ENCODE measurements at regions not wholly inside any gene's neighbourhood (a gene's known extent, or its start where the extent isn't known, plus 50 kb on each side); places are given as distances from the start of the nearest gene placed in this dataset.

DNA sequence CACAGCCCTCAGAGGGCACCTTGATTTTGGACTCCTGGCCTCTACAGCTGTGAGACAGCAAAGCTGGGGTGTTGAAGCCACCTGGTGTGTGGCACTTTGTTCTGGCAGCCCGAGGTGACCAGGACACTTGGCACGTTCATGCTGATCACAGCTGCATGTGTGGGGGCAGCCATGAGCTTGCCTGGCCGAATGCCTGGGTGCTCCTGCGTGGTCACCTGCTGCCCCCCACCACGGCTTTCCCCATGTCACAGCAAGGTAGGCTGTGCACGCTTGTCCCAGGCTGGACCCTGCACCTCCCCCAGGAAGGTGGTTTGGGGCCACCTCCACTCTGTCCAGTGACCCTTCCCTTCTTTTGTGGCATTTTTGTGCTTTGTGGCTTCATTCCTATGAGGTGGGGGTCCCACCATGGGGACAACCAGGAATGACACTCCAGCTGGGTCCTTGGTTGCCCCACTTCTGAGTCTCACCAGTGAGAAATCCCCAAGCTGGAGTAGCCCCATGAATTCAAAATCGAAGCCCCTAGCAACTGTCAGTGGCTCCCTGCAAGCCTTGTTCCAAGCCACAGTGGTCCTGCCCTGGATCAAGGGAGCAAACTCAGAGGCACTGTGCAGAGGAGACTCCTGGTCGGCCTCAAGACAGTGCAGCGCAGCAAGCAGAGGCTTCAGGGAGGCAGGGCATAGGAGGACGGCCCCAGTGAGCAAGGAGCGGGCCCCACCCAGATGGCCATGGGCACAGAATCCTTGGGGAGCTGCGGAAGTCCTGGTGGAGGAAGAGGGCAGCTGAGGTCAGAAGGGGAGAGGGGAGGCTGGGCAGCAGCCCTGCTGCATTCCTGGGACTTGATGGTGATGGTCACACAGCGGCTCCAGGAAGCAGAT lies 121.4 kb upstream of the HS6ST1 start:
- DNase-seq = no peak

DNA sequence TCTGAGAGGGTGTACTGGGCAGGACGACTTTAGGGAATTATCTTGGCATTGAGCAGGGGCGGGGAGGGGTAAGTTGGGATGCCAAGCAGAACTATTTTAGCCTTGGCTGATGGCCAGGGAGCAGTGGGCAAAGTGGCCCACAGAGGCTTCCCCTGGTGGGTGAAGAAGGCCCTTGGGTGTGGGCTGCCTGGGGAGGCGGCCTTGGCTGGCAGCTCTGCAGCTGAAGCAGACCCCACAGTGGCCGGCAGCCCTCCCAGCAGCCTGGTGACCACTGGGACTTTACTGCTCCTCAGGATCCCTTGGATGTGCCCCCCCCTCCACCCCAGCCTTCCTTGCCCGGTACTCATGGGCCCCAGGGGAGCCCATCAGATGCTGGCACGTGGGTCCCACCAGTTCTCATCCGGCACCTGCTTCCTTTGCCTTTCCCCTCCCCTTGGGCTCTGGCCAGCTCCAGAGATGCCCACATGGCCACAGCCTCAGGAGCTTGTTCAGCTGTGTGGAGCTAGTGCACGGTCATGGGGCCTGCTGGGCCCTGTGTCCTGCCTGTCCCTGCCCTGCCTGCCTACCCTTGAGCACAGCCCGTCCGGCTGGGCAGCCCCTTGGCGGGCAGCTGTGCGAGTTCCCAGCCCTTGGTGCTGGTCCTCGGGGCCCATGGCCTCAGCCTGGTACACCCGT lies 122.1 kb upstream of the HS6ST1 start:
- DNase-seq = no peak

DNA sequence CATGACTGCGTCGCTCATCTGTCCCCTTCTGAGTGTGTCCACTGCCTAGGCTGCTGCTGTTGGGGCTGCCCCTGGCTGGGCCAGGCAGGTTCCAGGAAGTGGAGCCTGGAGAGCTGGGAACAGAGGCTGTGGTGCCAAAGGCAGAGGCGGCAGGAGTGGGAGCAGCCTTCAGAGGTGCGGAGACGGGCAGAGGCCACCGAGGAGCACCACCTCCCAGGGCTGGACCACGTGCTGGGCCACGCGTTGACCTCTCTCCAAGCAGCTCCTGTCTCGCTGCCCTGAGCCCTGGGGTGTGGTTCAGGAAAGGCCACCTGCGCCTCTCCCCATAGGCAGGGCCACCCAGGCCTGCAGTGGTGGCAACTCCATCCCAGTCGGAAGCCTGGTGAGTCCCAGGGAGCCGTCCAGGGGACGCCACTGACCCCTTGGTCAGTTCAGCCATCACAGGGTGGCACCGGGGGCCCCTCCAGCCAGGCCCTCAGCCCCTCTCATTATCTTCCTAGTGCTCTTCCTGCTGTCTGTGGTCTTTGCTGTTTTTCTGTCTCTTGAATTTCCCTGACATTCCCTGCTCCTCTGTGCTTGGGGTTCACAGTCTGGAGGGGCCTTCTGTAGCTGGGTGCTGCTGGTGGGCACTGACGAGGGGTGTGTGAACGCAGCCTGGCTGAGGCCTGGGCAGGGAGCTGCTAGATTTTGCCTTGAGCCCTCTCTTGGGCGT lies 122.8 kb upstream of the HS6ST1 start:
- DNase-seq = no peak

DNA sequence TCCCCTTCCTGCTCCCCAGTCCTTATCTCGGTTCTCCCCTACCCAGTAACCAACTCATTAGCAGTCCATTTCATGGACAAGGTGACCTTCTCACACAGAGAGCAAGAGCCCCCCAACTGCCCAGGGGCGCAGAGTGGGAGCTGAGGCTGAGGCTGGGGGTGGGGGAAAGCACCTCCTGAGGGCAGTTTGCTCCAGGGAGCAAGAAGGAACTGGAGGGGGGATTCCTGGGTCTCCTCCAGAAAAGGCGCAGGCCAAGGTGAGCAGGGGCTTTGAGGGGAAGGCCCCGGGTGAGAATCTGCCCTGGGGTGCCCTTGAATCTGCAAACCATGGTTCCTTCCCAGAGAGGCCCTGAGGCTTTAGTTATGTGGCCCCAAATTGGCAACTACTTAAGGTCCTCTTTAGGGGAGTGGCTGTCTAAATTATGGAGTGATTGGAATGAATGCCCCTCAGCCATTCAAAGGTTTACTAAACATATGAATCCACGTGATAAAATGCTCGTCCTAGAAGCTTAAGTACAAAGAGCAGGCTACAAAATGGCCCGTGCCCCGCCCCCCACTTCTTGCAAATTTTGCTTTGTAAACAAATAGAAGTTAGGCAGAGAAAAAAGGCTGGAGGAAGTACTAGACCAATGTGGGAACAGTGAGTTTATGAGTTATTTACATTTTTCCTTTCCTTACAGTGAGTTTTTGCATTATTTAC lies 123.5 kb upstream of the HS6ST1 start:
- no peak for DNase-seq

DNA sequence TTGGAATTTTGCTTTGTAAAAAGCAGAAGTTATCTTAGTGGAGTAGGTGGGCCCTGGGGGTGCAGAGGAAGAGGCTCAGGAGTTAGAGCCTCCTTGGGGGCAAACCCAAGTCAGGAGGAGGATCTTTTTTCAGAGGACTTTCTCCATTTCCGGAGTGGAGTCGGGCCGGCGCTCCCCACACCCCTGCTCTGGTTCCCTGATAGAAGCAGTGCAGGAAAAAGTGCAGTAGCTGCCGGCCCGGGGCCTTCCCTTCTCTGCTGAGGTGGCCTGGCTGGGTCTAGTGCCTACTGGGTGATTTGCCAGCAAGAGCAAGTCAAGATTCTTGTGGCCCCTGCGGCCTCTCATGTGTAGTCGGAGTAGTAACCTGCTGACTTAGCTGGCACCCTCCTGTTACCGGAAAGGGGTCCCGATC lies 124.2 kb upstream of the HS6ST1 start:
- DNase-seq = no peak

DNA sequence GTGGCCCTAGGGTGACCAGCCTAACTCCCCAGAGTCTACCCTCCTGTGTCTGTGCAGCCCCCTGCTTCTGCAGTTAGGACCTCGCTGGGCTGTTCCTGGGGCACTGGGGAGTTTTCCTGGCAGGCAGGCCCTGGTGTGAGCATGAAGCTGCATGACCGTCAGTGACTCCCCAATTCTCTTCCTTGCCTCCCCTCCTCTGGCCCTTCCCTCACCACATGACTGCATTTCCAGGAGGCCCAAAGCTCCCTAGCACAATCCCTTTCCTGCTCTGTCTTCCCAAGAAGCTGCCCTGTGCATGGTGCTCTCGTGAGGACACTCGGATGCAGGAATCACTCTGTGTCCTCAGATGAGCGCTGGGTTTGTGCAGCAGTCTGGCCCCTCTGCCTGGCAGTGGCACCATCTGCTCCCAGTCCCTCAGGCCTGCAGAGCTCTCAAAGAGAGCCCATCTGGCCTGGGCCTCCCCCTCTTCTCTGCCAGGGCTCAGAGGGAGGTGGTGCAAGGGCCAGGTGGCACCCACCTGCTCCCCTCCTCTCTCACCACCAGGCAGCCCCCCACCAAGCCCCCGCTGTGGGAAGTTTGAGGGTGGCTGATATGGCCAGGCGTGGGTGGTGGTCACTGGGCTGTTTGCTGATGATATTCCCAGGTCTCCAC lies 125.6 kb upstream of the HS6ST1 start:
- no peak for DNase-seq

DNA sequence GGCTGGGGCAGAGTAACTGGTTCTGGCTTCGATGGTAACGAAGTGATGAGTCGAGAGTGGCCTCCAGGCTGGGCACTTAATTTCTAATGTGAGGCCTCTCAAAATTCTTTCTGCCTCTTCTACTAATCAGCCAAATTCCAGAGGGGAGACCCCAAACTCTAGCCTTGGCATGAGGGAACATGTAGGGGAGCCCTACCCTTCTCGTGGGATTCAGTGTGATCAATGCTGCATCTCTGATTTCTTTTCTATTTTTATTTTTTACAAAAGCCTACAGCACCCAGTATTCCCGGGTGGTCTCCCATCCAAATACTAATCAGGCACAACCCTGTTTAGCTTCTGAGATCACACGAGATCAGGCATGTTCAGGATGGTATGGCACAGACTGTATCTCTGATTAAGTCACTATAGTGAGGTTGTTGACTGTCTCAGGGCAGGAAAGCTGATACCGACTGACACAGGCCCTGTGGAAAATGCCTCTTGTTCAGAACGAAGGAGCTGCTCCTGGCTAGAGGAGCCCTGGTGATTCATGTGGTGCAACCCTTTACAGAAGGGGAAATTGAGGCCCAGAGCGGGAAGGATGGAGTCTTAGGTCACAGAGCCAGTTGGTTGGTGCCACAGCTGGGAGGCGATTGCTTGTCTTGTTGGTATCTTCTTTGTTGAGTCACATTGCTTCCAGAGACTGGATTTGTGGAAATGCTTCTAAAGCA lies 126.3 kb upstream of the HS6ST1 start:
- DNase-seq = no peak

DNA sequence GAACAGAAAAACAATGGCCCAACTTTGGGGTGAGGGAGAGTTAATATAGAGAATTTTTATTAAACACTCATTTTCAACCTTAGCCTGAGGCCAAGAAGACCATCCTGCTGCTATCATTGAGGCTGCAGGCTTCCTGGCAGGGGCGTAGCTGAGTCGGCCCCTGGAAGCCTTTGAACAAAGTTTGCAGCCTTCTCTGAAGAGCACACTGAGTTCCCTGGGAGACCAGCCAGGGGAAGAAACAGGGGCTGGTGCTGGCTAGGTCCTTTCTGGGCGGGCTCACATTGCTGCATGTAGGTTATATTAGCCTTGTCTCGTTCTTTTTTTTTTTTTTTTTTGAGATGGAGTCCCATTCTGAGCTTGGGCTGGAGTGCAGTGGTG lies 126.8 kb upstream of the HS6ST1 start:
- no peak for DNase-seq

DNA sequence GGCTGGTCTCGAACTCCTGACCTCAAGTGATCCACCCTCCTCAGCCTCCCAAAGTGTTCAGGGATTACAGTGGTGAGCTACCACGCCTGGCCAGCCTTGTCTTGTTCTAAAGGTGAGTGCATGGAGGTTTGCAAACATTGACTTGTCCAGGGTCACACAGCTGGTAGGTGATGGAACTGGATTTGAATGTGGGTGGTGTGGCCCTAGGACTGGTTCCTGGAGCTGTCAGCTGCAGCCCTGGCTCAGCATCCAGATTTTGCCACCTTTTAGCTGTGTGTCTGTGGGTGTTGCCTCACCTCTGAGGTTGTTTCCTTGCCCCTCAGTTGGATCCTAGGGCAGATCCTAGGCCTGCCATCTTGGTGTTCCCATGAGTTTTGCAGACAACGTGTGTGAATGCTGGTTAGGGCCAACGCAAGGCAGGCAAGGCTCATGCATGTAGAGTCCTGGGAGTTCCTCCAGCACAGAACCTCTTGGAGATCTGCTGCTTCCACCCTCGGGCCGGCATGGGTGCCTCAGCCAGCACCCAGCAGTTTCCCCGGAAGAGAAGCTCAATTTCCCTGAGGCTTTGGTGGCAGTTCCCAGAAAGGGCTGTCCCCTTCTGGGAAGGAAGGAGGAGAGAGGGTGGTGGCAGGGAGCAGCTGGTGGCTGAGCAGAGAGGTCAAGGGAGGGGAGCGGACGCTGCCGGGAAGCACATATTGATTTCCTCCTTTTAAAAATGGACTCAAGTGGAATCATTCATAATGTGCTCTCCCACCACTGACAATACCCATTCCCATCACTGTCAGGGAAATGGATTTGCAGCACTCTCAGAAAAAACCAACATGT lies 127.6 kb upstream of the HS6ST1 start:
- DNase-seq = no peak

DNA sequence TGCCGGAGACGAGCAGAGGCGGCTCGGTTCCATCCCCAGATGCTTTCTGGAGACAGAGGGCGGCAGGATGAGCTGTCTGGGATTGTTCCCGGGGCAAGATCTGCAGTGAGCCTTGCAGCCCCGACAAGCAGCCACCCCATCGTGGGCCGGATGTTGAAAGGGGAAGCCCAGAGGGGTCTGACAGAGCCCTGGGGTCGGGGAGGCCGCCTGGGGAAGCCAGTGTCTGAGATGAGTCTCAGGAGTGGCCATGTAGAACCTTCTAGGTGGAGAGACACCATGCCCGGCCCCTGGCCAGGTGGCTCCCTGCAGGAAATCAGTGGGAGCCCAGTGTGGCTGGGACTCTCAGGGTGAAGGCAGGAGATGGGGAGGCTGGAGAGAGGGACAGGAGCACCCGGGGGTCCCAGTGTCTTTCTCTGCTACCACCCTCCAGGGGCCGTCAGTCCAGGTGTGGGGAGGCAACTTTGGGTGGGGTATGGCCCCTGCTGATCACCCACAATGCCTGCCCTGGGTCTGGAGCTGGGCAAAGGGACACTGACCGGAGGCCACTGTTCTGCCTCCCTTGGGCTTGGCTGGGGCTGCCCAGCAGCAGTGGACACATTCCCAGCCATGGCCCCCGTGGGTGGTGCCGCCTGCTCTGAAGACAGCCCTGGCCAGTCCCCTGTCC lies 128.3 kb upstream of the HS6ST1 start:
- DNase-seq = no peak

DNA sequence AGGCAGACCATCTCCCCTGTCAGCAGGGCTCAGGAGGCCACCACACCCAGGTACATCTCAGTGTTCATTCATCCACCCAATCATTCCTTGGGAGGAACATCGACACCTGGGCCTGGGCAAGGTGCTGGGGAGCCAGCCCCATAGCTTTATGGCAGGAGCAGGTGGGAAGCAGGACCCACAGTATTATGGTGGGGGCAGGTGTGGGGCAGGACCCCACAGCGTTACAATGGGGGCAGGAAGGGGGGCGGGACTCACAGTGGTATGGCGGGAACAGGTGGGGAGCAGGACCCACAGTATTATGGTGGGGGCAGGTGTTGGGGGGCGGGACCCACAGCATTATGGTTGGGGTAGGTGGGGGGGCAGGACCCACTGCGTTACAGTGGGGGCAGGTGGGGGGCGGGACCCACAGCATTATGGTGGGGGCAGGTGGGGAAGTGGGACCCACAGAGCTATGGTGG lies 128.9 kb upstream of the HS6ST1 start:
- no peak for DNase-seq

DNA sequence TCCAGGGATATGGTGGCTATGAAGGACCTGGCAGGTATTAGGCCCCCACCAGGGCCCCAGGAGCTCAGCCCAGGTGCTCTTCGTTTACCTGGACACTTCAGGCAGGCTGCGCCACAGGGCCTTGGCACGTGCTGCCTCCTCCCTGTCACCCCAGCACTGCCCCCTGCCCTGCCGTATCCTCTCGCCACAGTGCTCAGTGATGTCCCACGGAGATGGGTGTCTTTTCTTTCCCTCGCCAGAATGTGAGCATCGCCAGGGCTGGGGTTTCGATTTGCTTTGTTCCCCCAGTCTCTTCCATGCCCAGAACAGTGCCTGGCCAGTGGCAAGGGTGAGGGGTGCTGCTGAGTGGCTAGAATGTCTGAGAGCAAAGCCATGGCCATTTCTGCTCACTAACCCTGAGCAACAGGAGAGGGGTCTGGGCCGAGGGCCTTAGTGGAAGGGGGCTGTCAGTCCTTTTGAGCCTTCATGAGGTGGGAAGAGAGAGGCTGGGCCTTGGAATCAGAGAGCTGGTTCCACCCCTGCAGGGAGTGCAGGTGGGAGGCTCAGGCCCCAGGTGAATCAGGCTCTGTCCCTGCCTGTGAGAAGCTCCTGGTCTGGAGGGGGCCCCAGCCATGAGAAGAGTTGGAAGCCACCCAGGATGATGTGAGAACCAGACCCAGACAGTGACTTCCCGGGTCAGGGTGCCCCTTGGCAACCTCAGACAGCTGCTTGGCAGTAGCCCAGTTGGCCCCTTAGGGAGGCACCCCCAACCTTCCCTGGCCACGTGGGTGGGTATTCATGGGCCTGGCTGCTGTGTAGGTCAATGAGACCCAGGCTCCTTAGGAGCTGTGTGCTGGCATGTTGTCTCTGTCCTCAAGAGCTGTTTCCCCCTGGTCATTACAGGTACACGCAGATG lies 129.9 kb upstream of the HS6ST1 start:
- DNase-seq = no peak

DNA sequence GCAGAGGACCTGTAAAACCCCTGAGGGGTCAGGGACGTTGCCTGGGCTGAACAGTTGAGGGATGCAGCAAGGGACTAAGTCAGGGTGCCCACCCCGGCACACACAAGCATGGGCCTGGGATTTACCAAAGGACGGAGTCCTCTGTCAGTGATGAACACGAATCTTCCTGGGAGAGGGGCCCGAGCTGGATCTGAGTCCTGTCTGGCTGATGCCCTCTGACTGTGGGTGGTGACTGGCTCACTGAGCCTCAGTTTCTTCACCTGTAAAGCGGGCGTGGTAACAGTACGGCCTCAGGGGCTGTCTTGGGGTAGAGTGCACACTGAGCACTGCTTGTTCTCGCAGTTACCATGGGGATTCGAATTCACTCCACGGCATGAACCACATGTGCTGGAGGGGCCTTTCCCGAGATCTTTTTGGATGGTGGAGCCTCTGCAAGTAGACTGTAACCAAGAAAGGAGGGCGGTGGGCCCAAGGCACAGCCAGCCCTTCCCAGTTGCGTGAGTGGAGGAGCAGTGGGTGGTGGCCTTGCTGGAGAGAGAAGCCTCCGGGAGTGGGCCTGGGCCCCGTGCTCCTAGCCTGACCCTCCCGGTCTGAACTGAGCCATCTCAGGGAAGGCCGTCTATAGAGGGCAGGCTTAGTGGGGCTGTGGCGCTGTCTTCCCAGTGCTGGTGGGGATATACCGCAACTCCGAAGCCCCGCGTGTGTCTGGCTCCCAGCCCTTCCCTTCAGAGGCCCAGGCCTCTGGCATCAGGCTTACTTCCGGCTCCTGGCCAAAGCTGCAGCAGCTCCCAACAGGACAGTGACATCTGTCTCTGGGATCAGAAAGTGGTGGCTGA lies 130.8 kb upstream of the HS6ST1 start:
- DNase-seq = no peak

DNA sequence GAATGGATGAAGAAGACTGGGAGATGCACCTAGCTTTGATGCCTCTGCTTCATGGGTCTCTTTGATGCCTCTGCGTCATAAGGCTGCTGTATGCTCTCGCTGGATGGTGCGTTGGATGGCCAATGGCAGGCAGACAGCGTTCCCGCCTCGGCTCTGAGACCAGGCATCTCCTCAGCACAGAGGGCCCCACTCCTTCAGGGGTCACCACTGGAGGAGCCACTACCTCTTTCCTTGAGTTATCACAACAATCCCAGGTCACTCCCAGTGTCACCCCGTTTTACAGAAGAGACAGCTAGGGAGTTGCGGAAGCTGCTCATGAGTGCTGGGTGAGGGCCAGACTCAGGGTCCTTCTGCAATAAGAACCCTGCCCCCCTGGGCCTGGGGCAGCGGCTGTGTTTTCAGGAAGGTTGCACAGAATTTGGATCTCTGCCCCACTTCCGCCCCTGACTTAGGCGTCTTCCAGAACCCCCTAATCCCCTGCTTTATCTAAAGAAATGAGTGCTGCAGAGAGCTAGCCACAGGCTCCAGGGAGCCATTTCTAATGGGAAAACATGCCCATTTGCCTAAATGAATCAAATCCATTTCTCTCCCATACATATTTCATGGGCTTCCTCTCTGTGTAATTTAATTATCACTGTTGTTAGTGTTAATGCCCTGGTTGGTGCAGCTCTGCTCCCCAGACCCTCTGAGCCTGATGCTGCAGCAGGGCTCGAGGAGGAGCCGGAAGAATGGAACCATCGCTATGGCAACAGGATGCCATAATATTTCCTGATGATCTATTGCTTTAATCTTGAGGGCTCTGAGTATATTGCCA lies 131.8 kb upstream of the HS6ST1 start:
- DNase-seq = no peak

DNA sequence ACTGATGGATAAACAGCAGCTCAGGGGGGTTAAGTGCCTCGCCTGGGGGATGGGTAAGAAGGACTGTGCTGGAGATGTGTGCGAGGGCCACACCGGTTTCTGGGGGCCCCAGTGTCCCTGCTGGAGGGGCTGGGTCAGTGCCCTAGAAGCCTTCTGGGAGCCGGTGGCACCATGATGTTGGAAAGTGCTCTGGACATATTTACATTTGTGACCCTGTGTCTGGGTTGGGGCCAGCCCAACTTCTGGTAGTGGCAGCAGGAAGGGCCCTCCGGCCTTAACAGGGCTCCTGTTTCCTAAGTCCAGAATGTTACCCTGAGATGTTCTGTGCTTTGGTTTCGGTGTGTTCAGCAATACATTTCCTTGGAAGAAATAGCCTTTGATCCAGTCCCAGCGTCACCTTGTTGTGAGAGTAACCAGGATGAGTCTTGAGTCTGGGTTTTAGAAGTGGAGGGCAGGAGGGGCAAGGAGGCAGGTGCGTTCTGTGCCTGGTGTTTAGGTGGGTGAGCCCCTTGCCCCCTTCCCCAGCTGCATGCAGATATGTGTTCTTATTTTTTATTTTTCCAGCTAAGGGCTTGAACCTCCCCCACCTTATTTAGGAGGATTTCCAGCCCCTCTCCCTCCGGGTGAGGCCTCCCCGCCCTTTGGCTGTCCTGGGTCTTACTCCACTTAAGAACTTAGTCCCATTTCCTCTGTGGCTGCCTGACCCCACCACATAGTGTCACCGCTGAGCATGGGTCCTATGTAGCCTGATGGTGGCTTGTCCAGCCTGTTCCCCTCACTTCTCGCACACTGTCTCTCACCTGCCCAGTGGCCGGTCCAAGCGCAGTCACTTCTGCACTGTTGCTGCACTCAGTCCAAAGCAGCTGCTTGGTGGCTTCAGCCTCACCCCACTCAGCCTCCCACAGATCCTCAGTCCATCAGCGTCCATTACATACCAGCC lies 132.7 kb upstream of the HS6ST1 start:
- DNase-seq = no peak

DNA sequence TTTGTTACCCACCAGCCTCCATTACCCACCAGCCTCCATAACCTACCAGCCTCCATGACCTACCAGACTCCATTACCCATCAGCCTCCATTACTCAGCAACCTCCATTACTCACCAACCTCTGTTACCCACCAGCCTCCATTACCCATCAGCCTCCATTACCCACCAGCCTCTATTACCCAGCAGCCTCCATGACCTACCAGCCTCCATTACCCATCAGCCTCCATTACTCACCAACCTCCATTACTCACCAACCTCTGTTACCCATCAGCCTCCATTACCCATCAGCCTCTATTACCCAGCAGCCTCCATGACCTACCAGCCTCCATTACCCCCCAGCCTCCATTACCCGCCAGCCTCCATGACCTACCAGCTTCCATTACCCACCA lies 133.3 kb upstream of the HS6ST1 start:
- DNase-seq = no peak
